Fibroblast of the aortic adventitia (primary cell): ENCODE measurements at regions not wholly inside any gene's neighbourhood (a gene's known extent, or its start where the extent isn't known, plus 50 kb on each side); places are given as distances from the start of the nearest gene placed in this dataset.

ENCODE experiments used
- DNase-seq: peaks from one replicate; pipeline ENCODE4 v3.0.0-alpha.2; 2010; ENCODE audit warnings: low read depth
- H3K4me3 ChIP-seq: 2 replicates; pipeline ENCODE4 v1.5.1; 2011; ENCODE audit warnings: low read depth, mild to moderate bottlenecking, control low read depth, low read length, moderate library complexity
- TF ChIP-seq, protein P1 (sequence below): IDR thresholded peaks from 2 replicates; pipeline ENCODE4 v1.5.1; 2011; ENCODE audit warnings: mild to moderate bottlenecking, low read length, control low read depth, inconsistent platforms; ENCODE audit not compliant: insufficient read depth

DNA sequence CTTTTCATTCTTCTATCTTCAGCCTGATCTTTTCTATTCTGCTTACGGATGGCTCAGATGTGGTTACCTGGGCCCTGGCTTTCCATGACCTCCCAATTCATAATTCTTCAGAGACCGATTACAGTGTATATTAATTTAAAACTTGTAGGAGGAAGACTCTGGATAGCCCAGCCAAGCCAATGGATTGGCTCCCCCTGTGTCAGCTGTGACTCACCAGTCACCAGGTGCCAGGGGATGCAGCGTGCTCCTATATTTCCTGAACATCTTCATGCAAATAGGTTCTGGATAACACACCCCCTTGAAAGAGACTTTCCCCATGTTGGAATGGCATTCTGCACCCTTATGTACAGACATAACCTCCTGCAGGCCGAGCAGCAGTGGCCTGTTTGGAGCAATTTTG is 208.3 kb upstream of the WSCD1 start:
- no peak for DNase-seq
- TF ChIP-seq, protein P1, sequence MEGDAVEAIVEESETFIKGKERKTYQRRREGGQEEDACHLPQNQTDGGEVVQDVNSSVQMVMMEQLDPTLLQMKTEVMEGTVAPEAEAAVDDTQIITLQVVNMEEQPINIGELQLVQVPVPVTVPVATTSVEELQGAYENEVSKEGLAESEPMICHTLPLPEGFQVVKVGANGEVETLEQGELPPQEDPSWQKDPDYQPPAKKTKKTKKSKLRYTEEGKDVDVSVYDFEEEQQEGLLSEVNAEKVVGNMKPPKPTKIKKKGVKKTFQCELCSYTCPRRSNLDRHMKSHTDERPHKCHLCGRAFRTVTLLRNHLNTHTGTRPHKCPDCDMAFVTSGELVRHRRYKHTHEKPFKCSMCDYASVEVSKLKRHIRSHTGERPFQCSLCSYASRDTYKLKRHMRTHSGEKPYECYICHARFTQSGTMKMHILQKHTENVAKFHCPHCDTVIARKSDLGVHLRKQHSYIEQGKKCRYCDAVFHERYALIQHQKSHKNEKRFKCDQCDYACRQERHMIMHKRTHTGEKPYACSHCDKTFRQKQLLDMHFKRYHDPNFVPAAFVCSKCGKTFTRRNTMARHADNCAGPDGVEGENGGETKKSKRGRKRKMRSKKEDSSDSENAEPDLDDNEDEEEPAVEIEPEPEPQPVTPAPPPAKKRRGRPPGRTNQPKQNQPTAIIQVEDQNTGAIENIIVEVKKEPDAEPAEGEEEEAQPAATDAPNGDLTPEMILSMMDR, result no peak
- no peak overlapping the region for H3K4me3 ChIP-seq

DNA sequence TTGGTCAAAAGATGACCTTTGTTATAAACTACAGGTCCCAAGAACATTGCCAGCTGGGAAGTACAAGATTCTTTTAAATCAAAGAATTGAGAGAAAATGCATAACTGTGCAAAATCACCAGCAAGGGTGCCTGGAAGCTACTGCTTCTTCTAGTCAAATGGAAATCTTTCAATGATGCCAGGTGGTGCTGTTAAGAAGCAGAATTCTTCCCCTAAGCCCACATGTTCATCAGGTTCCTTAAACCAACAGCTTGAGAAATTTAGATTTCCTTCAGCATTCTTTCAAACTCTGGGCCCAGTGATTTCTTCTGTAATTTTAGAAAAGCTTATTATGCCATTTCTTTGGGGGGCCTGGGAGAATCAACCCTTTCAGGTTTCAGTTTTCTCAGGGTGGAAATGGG is 207.8 kb upstream of the WSCD1 start:
- TF ChIP-seq, protein P1, result no peak
- H3K4me3 ChIP-seq, result no peak overlapping the region
- DNase-seq, result no peak

DNA sequence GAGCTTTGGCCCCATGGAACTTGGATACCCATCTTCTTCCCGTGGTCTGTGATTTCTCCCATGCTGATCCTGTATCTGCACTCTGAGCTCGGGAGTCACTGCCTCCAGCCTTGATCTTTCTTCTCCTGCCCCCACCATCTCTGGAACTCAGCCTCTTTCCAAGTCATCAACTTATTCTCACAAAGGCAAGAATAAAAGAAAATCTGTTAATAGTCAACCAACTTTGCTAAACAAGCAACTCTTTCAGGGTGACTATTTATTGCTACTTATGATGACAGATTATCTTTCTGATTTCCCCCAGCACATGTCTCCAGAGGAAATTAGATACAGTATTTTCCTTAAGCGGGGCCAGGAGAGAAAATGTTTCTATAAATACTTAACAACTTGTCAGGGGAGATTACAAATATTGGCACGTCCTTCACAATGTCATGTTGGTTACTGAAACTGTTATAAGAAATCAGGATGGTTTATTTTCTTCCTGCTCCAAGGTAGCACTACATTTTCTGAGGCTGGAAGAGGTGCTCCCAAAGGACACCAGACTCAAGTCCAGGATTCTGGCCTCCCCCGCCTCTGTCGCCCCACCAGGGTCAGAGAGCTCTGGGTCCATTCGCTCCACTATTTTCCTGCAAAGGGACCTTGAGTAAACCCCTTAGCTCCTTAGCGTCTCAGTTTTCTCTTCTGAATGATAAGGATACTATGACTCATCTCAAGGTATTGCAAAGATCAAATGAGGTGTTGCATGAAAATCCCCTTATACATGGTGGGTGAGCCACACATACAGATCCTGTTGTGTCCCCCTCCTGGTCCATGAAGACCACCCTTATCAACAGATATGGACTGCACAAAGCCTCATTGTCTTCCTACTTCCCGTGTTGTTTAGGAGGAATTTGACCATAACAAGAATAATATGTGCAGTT is 205.2 kb upstream of the WSCD1 start:
- no peak for DNase-seq
- no peak overlapping the region for H3K4me3 ChIP-seq
- TF ChIP-seq, protein P1, result no peak

DNA sequence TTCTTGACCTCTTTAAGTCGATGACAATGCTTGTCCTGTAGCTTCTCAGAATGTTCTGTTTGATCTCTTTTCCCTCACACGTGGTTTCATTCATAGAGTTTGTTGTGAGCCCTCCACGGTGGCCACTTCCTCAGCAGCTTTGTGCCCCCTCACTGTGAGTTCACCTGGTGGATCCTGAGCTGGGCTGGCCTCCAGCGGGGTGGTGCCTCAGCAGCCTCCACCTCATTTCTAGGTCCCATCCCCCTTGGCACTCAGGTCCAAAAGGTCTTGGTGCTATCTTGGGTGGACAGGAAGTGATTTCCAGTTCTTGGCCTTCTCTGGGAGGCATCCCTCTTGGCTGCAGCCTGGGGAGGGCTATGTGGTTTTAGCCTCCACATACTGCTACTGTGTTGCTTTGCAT is 203.2 kb upstream of the WSCD1 start:
- TF ChIP-seq, protein P1, result no peak
- no peak for DNase-seq
- H3K4me3 ChIP-seq, result no peak overlapping the region

DNA sequence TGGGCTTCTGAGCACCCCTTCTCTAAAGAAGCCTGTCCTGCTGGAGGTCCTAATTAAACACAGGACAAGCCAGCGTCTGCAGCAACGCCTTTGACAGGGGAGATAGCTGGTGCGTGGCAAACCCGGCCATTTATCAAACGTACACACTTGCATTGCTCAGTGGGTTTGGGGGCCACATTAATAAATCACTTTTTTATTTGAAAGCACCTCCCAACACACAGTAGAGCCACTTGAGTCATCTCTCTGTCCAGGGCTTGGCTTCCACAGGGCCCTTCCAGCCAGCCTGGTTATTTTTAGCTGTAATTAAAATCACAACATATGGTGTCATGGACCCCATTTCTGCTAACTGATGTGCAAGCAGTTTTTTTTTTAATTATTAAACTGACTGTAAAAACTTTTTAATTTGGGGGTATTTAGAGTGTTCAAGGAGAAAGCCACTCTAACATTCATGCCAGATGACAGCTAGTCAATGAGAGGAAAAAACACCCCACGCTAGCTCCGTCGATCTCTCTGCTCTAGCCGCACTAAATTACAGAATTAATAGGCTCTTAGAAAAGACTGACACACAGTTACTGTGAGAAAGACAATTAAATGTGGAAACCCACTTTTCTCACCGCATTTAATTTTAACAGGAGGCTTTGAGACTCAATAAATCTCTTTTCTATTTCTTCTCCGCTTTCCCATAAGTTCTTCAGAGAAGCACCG is 201.0 kb upstream of the WSCD1 start:
- DNase-seq, result no peak
- TF ChIP-seq, protein P1, result no peak
- H3K4me3 ChIP-seq, result no peak overlapping the region

DNA sequence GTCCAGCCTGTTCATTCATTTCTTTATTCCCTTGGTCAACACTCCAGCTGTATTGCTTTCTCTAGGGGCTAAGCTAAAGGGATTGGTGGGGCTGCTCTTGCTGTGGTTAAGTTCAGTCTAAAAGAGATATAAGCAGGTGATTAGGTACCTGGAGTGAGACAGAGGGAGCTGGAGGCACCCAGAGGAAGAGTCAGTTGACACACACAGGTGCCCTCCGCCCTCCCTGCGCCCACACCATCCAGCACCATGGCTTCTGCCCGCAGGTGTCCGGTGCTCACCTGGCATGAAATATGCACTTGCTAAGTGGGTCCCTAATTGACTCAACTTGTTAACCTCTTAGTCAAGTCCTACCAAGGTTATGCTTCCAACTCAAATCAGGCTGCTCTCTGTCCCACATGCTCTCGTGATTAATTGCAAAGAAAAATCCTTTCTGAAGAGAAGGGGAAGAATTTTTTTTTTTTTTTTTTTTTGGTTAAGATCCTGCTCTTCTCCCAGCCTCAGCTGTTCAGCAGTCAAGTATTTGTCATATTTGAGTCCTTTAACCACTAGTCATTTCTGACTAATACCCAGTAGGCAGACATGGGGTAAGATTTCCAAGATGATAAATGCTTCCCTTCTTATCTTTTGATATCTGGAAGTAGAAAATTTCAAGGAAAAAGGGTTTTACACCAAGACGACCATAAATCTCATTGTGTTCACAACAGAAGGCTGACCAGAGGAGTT is 199.8 kb upstream of the WSCD1 start:
- no peak overlapping the region for H3K4me3 ChIP-seq
- DNase-seq, result no peak
- TF ChIP-seq, protein P1, result no peak
